CD8-positive, alpha-beta memory T cell (primary cell): ENCODE measurements at regions not wholly inside any gene's neighbourhood (a gene's known extent, or its start where the extent isn't known, plus 50 kb on each side); places are given as distances from the start of the nearest gene placed in this dataset.
A peak's percentile ranks its signal among the peaks of the same experiment; 100 is the strongest.

Experiments
- CTCF ChIA-PET: fragments of 350-600 bp; sonication (Branson Sonifier 250); formaldehyde crosslinking; loops from one replicate; lab custom pipeline; 2021; ENCODE audit warnings: antibody characterized with exemption; lab: Charles Lee
- POLR2A ChIA-PET: fragments of 350-600 bp; sonication (Branson Sonifier 250); formaldehyde crosslinking; loops from one replicate; lab custom pipeline; 2021; ENCODE audit warnings: antibody characterized with exemption; lab: Charles Lee
- DNase-seq, 5 donors: peaks; one replicate each; pipeline versions ENCODE4 v3.0.0 to v3.0.0-alpha.2; 2020 to 2022; ENCODE audit warnings: mixed read lengths in 1 of 5
- H3K27ac ChIP-seq: one replicate; pipeline ENCODE4 v1.7.0; 2013; ENCODE audit warnings: low read depth, mild to moderate bottlenecking, low read length, moderate library complexity
- H3K27me3 ChIP-seq: 2 replicates; pipeline ENCODE4 v1.7.0; 2013; ENCODE audit warnings: low read length, mild to moderate bottlenecking; ENCODE audit not compliant: insufficient read depth, poor library complexity, severe bottlenecking
- H3K36me3 ChIP-seq: 2 replicates; pipeline ENCODE4 v1.7.0; 2013; ENCODE audit warnings: mild to moderate bottlenecking, low read length, moderate library complexity; ENCODE audit not compliant: insufficient read depth
- H3K4me1 ChIP-seq: 2 replicates; pipeline ENCODE4 v1.7.0; 2013; ENCODE audit warnings: mild to moderate bottlenecking, low read length, moderate library complexity; ENCODE audit not compliant: insufficient read depth
- H3K4me3 ChIP-seq: 2 replicates; pipeline ENCODE4 v1.7.0; 2013; ENCODE audit warnings: mild to moderate bottlenecking, low read length
- H3K9me3 ChIP-seq: 2 replicates; pipeline ENCODE4 v1.7.0; 2013; ENCODE audit warnings: mild to moderate bottlenecking, low read length
- H3K27ac Mint-ChIP-seq, 8 donors: one replicate each; pipeline ENCODE4 v1.8.0; 2020 to 2021; ENCODE audit warnings: mixed read lengths in 8 of 8, mild to moderate bottlenecking in 6 of 8, inconsistent platforms in 3 of 8, moderate library complexity in 3 of 8
- H3K27me3 Mint-ChIP-seq, 2 donors: one replicate each; pipeline ENCODE4 v1.8.0; 2020 to 2021; ENCODE audit warnings: mixed read lengths in 2 of 2, mild to moderate bottlenecking in 1 of 2, moderate library complexity in 1 of 2
- H3K36me3 Mint-ChIP-seq, 3 donors: one replicate each; pipeline ENCODE4 v1.8.0; 2020 to 2021; ENCODE audit warnings: mixed read lengths in 3 of 3, inconsistent platforms in 1 of 3, mild to moderate bottlenecking in 1 of 3
- H3K4me1 Mint-ChIP-seq, 3 donors: one replicate each; pipeline ENCODE4 v1.8.0; 2020 to 2021; ENCODE audit warnings: mixed read lengths in 3 of 3, inconsistent platforms in 1 of 3, mild to moderate bottlenecking in 1 of 3
- H3K4me3 Mint-ChIP-seq, 7 donors: one replicate each; pipeline ENCODE4 v1.8.0; 2020 to 2021; ENCODE audit warnings: mixed read lengths in 7 of 7, mild to moderate bottlenecking in 6 of 7, moderate library complexity in 4 of 7, inconsistent platforms in 2 of 7
- H3K9me3 Mint-ChIP-seq, 5 donors: one replicate each; pipeline ENCODE4 v1.8.0; 2020 to 2022; ENCODE audit warnings: mixed read lengths in 5 of 5, mild to moderate bottlenecking in 3 of 5, moderate library complexity in 2 of 5, inconsistent platforms in 1 of 5

DNA sequence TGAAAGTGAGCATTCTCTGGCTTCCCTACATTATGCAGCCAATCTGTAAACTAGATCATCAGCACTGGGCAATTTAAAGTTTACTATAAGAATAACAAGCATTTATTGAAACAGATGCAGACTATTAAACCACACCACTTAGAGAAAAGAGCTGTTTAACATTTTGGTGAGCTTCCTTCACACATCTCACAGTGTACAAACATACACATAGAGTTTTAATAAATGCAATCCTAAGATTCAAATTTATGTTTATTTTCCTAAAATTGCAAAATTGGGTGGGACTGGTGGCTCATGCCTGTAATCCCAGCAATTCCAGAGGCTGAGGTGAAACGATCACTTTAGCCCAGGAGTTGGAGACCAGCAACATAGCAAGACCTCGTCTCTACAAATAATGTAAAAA, 199.3 kb downstream of the SH3BP4 start:
- no peaks in the 10 kb centered on the region for H3K4me1 ChIP-seq
- no peaks in the 10 kb centered on the region for H3K9me3 ChIP-seq
- ChIA-PET POLR2A (no interaction called here), CTCF (no interaction called here)
- no peaks in the 10 kb centered on the region for H3K36me3 ChIP-seq
- no peak overlapping the region for H3K4me3 ChIP-seq
- Mint-ChIP-seq H3K4me3 (no peak overlapping the region), H3K9me3 (no peaks in the 10 kb centered on the region), H3K27me3 (peaks cover 15 to 19% of the 10 kb centered on the region in 2 donors), H3K4me1 (no peaks in the 10 kb centered on the region), H3K36me3 (no peaks in the 10 kb centered on the region), H3K27ac (no peak overlapping the region)
- no peaks in the 10 kb centered on the region for H3K27me3 ChIP-seq
- no peak for DNase-seq
- H3K27ac ChIP-seq: no peak overlapping the region

DNA sequence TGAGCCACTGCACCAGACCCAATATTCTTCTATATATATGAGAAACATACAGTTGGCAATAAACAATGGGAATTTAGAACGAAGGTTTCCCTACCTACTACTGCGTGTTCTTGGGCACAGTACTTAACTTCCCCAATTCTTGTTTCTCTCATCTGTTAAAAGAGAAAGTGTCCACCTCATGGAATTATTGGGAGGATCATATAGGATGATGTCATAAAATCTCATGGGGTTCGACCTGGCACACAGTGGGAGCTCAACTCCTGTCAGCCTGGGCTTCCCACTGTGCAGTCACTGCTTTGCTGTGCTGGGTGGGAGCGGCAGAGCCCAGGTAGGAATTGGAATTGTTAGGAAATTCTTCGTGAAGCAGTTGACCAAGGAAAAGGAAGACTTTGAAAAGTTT, 203.3 kb downstream of the SH3BP4 start:
- POLR2A ChIA-PET: no interaction called here
- Histone ChIP-seq H3K9me3 (no peaks in the 10 kb centered on the region), H3K27me3 (no peaks in the 10 kb centered on the region), H3K4me3 (no peak overlapping the region), H3K27ac (no peak overlapping the region), H3K36me3 (no peaks in the 10 kb centered on the region), H3K4me1 (no peaks in the 10 kb centered on the region)
- peak overlapping the region in 1 of 8 donors; percentile 70 for H3K27ac Mint-ChIP-seq
- no peaks in the 10 kb centered on the region for H3K4me1 Mint-ChIP-seq
- no peaks in the 10 kb centered on the region for H3K36me3 Mint-ChIP-seq
- no peak overlapping the region for H3K4me3 Mint-ChIP-seq
- peaks cover 23 to 26% of the 10 kb centered on the region in 2 donors for H3K27me3 Mint-ChIP-seq
- CTCF ChIA-PET: no interaction called here
- no peak for DNase-seq
- H3K9me3 Mint-ChIP-seq: no peaks in the 10 kb centered on the region

DNA sequence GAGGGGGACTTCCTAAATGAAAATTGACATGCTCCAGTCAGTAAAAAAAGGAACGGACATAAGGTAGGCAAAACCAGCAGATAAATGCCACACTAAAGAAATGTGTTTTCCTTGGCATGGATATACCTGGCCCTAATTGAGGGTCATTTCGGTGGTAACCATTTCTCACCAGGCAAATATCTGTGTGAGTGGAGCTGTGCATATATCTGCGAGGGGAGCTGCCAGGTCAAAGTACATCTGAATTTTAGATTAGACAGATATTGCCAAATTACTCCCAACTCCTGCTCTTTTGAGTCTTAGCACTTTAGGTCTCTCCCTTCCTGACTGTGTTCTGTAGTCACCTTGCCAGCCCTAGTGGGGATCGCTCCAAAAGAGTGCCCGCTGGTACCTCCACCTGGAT, 204.2 kb downstream of the SH3BP4 start:
- CTCF ChIA-PET: no interaction called here
- POLR2A ChIA-PET: no interaction called here
- H3K4me3 ChIP-seq: no peak overlapping the region

DNA sequence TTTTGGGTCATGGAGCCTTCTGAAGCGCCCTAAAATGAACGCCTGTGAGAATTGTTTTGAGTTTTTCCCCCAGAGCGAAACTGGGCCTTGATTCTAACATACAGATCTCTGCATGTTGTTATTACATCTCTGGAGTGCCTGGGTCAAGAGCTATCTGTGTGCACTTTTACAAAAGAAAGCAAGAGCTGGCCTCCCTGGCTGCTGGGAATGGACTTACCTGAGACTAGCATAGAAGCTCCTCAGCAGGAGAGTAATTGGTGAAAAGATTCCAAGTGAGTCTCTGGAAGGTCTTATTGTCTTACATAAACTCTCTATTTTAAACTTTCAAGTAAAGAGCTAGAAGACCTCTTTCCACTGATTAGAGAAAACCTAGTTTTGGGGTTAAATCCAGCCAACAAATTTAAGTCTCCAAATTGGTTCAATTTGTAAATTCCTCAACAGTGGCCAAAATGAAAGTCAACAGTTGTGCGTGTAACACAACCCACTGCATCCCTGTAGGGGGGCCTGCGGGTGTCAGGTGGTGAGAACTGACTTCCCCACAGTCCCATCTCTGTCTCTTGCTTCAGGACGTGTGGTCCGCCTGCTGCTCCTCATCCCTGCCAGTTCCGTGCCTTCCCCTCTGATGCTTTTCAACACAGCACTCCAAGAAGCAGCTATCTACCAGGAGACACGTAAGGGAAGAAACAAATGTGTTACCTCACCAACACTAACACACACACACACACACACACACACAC, 206.1 kb downstream of the SH3BP4 start:
- H3K27ac ChIP-seq: no peak overlapping the region
- POLR2A ChIA-PET: no interaction called here
- no peak for DNase-seq
- H3K36me3 Mint-ChIP-seq: no peaks in the 10 kb centered on the region
- H3K36me3 ChIP-seq: no peaks in the 10 kb centered on the region
- no peak overlapping the region for H3K27ac Mint-ChIP-seq
- H3K4me1 ChIP-seq: no peaks in the 10 kb centered on the region
- peaks cover 3% of the 10 kb centered on the region for H3K27me3 ChIP-seq
- no peaks in the 10 kb centered on the region for H3K4me1 Mint-ChIP-seq
- no peak overlapping the region for H3K4me3 Mint-ChIP-seq
- CTCF ChIA-PET: no interaction called here
- no peaks in the 10 kb centered on the region for H3K9me3 Mint-ChIP-seq
- peaks cover 32 to 35% of the 10 kb centered on the region in 2 donors for H3K27me3 Mint-ChIP-seq
- no peaks in the 10 kb centered on the region for H3K9me3 ChIP-seq
- H3K4me3 ChIP-seq: no peak overlapping the region

More for the DNA sequence above, 204.2 kb downstream of the SH3BP4 start:
- H3K4me3 Mint-ChIP-seq: no peak overlapping the region
- Histone ChIP-seq H3K36me3 (no peaks in the 10 kb centered on the region), H3K27ac (no peak overlapping the region), H3K9me3 (no peaks in the 10 kb centered on the region), H3K4me1 (no peaks in the 10 kb centered on the region), H3K27me3 (peaks cover 2% of the 10 kb centered on the region)
- peaks cover 24 to 26% of the 10 kb centered on the region in 2 donors for H3K27me3 Mint-ChIP-seq
- H3K36me3 Mint-ChIP-seq: no peaks in the 10 kb centered on the region
- H3K9me3 Mint-ChIP-seq: no peaks in the 10 kb centered on the region
- no peak for DNase-seq
- H3K27ac Mint-ChIP-seq: no peak overlapping the region
- no peaks in the 10 kb centered on the region for H3K4me1 Mint-ChIP-seq

DNA sequence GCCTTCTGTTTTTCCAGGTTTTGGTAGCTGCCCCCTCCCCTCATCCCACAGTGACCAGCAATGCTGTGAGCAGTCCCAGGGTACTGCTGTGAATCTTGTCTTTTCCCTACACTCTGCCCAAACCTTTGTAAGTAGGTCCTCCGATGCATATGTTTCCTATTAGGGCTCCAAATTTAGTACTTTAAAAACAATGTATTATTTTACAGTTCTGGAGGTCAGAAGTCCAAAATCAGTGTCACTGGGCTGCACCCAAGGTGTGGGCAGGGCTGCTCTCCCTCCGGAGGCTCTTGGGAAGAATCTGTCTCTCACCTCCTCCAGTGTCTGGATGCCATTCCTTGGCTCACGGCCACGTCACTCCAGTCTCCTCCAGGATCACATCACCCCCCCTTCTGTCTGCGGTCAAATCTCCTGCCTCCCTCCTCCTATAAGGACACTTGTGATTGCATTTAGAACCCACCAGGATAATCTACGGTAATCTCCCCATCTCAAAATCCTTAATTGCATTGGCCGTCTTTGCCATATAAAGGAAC, 208.5 kb downstream of the SH3BP4 start:
- Histone ChIP-seq H3K4me1 (no peaks in the 10 kb centered on the region), H3K27me3 (peaks cover 8% of the 10 kb centered on the region), H3K4me3 (no peak overlapping the region), H3K36me3 (no peaks in the 10 kb centered on the region), H3K9me3 (no peaks in the 10 kb centered on the region), H3K27ac (no peak overlapping the region)
- Mint-ChIP-seq H3K9me3 (no peaks in the 10 kb centered on the region), H3K4me1 (no peaks in the 10 kb centered on the region), H3K4me3 (no peak overlapping the region), H3K27me3 (peaks cover 33 to 36% of the 10 kb centered on the region in 2 donors), H3K27ac (no peak overlapping the region), H3K36me3 (no peaks in the 10 kb centered on the region)
- CTCF ChIA-PET: no interaction called here
- DNase-seq: no peak
- POLR2A ChIA-PET: no interaction called here

DNA sequence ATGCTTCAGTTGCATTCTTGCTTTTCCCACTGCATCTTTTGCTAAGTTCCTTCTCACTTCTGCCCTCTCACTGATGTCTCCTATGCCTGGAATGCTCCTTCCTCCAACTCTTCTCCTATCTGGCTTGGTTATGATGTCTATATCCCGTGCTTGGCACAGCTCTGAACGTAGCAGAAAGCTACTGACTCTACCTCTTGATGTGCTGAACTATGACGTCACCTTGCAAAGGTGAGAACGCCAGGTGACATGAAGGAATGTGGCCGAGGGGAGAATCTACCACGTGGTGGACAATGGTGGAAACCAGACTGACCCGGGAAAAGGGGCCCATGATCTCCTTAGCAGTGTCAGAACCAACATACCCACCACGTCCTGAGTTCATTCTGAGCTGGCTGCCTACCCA, 209.7 kb downstream of the SH3BP4 start:
- no peak overlapping the region for H3K27ac Mint-ChIP-seq

DNA sequence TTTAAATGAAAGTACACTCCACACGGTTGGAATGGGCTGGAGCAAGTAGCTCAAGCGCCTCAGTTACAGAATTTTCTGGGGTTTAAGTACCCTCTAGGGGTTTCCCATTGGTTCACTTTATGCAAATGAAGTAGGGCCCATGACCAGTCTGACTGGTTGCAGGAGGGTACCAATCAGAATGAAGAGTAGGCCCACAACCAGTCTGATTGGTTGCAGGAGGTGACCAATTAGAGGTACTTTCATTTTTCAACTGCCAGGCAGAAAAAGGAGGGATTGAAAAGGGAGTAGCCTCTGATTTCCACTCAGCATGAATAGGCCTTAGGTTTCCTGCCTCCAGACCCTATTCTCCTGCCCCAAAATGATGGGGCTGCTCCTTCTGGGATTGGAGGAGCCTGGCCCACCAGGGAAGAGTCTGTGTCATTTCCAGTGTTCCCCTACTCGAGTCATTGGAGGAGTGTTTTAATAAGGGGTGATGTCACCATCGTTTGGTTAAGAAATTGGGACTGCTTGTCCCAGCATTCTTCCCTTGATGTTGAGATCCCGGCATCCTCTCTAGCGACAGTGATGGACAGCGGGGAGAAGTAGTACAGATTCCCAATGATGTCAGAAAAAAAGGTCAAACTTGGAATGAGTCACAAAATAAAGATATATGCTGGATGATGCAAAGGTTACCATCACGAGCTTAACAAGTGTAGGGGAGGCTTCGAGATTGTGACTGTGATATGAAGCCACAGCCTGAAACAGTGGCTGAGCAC, 210.4 kb downstream of the SH3BP4 start:
- no peak overlapping the region for H3K4me3 ChIP-seq
- H3K36me3 Mint-ChIP-seq: no peaks in the 10 kb centered on the region

More for the DNA sequence above, 209.7 kb downstream of the SH3BP4 start:
- POLR2A ChIA-PET: no interaction called here
- Histone ChIP-seq H3K4me3 (no peak overlapping the region), H3K27me3 (peaks cover 8% of the 10 kb centered on the region), H3K36me3 (no peaks in the 10 kb centered on the region), H3K4me1 (no peaks in the 10 kb centered on the region), H3K27ac (no peak overlapping the region), H3K9me3 (no peaks in the 10 kb centered on the region)
- H3K4me3 Mint-ChIP-seq: no peak overlapping the region
- CTCF ChIA-PET: no interaction called here
- no peak for DNase-seq
- no peaks in the 10 kb centered on the region for H3K36me3 Mint-ChIP-seq
- peaks cover 32 to 36% of the 10 kb centered on the region in 2 donors for H3K27me3 Mint-ChIP-seq
- H3K4me1 Mint-ChIP-seq: no peaks in the 10 kb centered on the region
- H3K9me3 Mint-ChIP-seq: no peaks in the 10 kb centered on the region

DNA sequence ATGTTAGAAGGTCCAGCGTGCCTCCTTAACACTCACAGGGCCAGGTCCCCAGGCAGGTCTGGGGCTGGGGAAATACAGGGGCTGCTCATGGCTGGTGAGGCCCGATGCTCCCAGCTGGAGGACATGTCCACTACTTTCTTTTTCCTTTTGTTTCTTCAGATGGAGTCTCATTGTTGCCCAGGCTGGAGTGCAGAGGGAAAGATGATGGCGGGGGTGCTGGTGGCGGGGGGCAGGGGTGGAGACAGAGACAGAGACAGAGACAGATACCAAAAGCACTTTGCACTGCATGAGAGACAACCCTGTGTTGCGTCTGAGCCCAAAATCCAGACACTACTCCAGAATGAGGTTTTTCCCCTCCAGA, 211.0 kb downstream of the SH3BP4 start:
- no peak overlapping the region for H3K27ac ChIP-seq
- no peak overlapping the region for H3K4me3 ChIP-seq
- no peak overlapping the region for H3K4me3 Mint-ChIP-seq
- no peak overlapping the region for H3K27ac Mint-ChIP-seq
- no peaks in the 10 kb centered on the region for H3K9me3 ChIP-seq
- H3K4me1 ChIP-seq: no peaks in the 10 kb centered on the region
- DNase-seq: no peak
- H3K36me3 ChIP-seq: no peaks in the 10 kb centered on the region
- no peaks in the 10 kb centered on the region for H3K4me1 Mint-ChIP-seq
- no peaks in the 10 kb centered on the region for H3K36me3 Mint-ChIP-seq
- ChIA-PET CTCF (no interaction called here), POLR2A (no interaction called here)
- no peaks in the 10 kb centered on the region for H3K9me3 Mint-ChIP-seq
- peaks cover 28 to 33% of the 10 kb centered on the region in 2 donors for H3K27me3 Mint-ChIP-seq
- H3K27me3 ChIP-seq: peaks cover 8% of the 10 kb centered on the region

More for the DNA sequence above, 210.4 kb downstream of the SH3BP4 start:
- Histone ChIP-seq H3K27ac (no peak overlapping the region), H3K9me3 (no peaks in the 10 kb centered on the region), H3K27me3 (peaks cover 8% of the 10 kb centered on the region), H3K36me3 (no peaks in the 10 kb centered on the region), H3K4me1 (no peaks in the 10 kb centered on the region)
- Mint-ChIP-seq H3K4me3 (no peak overlapping the region), H3K4me1 (no peaks in the 10 kb centered on the region), H3K9me3 (no peaks in the 10 kb centered on the region), H3K27ac (no peak overlapping the region), H3K27me3 (peaks cover 31 to 33% of the 10 kb centered on the region in 2 donors)
- ChIA-PET POLR2A (no interaction called here), CTCF (no interaction called here)
- DNase-seq: no peak
